Small intestine (tissue), 7 donors: ENCODE measurements at regions not wholly inside any gene's neighbourhood (a gene's known extent, or its start where the extent isn't known, plus 50 kb on each side); places are given as distances from the start of the nearest gene placed in this dataset.
"Not testable (repeated sequence)": the region's sequence is repeated elsewhere in the genome, so short reads cannot be mapped to it uniquely, and the experiment has no call there.

ENCODE experiments used
- DNase-seq, 2 donors: peaks; one replicate each; pipeline versions ENCODE4 v3.0.0 to v3.0.0-alpha.2; 2013
- FAIRE-seq: peaks from 2 replicates; lab custom pipeline; 2012; peaks lifted over from hg19 to GRCh38; lab: Jason Lieb, UNC
- H3K27ac ChIP-seq, 3 donors: one replicate each; pipeline ENCODE4 v1.5.1; 2013; ENCODE audit warnings: low read length in 2 of 3, mild to moderate bottlenecking in 2 of 3, control low read depth in 1 of 3, inconsistent platforms in 1 of 3, low read depth in 1 of 3, moderate library complexity in 1 of 3
- H3K27me3 ChIP-seq, 3 donors: one replicate each; pipeline ENCODE4 v1.6.1; 2013; ENCODE audit warnings: low read length in 3 of 3, inconsistent platforms in 1 of 3; ENCODE audit not compliant: control insufficient read depth in 3 of 3, insufficient read depth in 3 of 3
- H3K36me3 ChIP-seq, 3 donors: one replicate each; pipeline ENCODE4 v1.6.1; 2013; ENCODE audit warnings: low read length in 3 of 3, inconsistent platforms in 1 of 3, low read depth in 1 of 3, mild to moderate bottlenecking in 1 of 3, moderate library complexity in 1 of 3; ENCODE audit not compliant: control insufficient read depth in 3 of 3, insufficient read depth in 2 of 3
- H3K4me1 ChIP-seq, 3 donors: one replicate each; pipeline ENCODE4 v1.6.1; 2013; ENCODE audit warnings: low read length in 2 of 3, inconsistent platforms in 1 of 3, low read depth in 1 of 3, mild to moderate bottlenecking in 1 of 3, moderate library complexity in 1 of 3; ENCODE audit not compliant: control insufficient read depth in 3 of 3, insufficient read depth in 2 of 3
- H3K4me3 ChIP-seq, 3 donors: one replicate each; pipeline ENCODE4 v1.5.1; 2013; ENCODE audit warnings: low read length in 3 of 3, control low read depth in 1 of 3, inconsistent platforms in 1 of 3, low read depth in 1 of 3, mild to moderate bottlenecking in 1 of 3, moderate library complexity in 1 of 3
- H3K9me3 ChIP-seq, 2 donors: one replicate each; pipeline ENCODE4 v1.6.1; 2013; ENCODE audit warnings: low read depth in 1 of 2, low read length in 1 of 2; ENCODE audit not compliant: control insufficient read depth in 2 of 2, insufficient read depth in 1 of 2
- WGBS, 3 donors: extraction: QIAGEN DNeasy Blood & Tissue Kit; methylation state at CpG; one replicate each; pipeline ENCODE4 v1.1.7; 2013; 5-methylcytosine and 5-hydroxymethylcytosine counted together
- donor health status: healthy with polysubstance abuse.
- donor health status: control.
- donor health status: control.
- donor health status: Bipolar disorder and iron deficiency.
- donor health status: healthy.

GRCh38 chr16:80902306-80903110, 98.1 kb upstream of the CDYL2 start:
- FAIRE-seq (no peak), DNase-seq (peak in 1 of 2 donors; percentile 71)
- Histone ChIP-seq H3K36me3 (no peaks in the 10 kb centered on the region), H3K4me3 (no peak overlapping the region), H3K9me3 (no peaks in the 10 kb centered on the region), H3K27me3 (no peaks in the 10 kb centered on the region), H3K4me1 (no peaks in the 10 kb centered on the region), H3K27ac (no peak overlapping the region)
- 22 to 62% (median 46%) methylated on average over 15 of the region's 15 CpGs for WGBS, 3 donors

DNA sequence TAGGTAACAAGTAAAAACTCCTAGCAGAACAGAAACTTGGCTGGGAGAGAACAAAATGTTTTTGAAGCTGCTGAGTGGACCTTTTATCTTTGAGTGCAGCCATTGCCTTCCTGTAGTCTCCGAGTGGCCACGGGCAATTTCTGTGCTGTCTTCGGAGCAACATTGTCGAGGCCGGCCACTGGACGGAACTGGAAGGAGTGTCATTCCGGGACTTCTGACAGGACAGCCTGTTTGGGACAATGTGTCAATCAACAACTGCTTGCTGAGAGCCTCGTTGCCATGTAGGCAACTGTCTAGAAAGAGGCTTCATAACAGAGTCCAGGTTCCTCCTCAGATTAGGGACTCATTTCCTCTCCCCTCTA, 96.2 kb upstream of the CDYL2 start:
- Histone ChIP-seq H3K27me3 (no peaks in the 10 kb centered on the region), H3K27ac (peak overlapping the region in 1 of 3 donors; percentile 57), H3K9me3 (no peaks in the 10 kb centered on the region), H3K4me1 (no peaks in the 10 kb centered on the region), H3K4me3 (no peak overlapping the region), H3K36me3 (no peaks in the 10 kb centered on the region)
- DNase-seq (no peak), FAIRE-seq (no peak)
- WGBS, 3 donors, result 58 to 71% (median 68%) methylated on average over 8 of the region's 8 CpGs

DNA sequence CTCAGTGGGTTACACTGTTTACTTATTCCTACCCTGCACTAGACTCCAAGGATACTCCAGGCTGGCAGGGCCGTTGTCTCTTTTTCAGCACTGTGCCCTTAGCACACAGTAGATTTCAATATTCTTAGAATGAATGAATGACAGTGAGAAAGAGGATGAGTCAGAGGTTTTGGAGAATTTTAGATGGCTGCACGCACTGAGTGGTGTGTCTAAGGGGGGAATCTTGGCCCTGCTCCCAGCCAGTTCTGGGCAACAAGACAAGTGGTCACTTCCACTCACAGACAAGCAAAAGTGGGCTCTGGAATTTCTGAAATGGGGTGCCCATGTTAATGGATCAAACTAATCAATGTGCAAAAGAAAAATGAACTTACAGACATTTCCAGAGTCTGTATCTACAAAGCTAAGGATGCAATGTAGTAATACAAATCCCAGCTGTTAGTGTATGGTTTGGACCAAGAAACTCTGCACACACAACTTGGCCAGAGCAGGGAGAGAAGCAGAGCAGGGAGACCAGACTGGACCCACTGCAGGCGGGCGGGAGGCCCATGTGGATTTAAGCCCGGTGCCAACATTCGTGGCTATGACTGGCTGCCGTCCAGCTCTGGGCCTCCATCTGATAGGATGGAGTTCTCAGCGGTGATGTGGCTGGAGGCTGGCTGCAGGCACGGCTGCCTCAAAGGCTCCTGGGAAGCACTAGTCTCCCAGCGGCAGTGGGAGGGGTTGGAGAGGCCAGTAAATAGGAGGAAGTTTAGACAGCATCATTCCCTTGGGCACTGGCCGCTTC, 95.6 kb upstream of the CDYL2 start:
- FAIRE-seq (no peak), DNase-seq (peak in 1 of 2 donors; percentile 79)
- no peaks in the 10 kb centered on the region for H3K4me1 ChIP-seq
- H3K4me3 ChIP-seq, result no peak overlapping the region
- no peaks in the 10 kb centered on the region for H3K36me3 ChIP-seq
- peak overlapping the region in 1 of 3 donors; percentile 57 for H3K27ac ChIP-seq
- no peaks in the 10 kb centered on the region for H3K27me3 ChIP-seq
- no peaks in the 10 kb centered on the region for H3K9me3 ChIP-seq
- 18 to 34% (median 31%) methylated on average over 11 of the region's 11 CpGs for WGBS, 3 donors

DNA sequence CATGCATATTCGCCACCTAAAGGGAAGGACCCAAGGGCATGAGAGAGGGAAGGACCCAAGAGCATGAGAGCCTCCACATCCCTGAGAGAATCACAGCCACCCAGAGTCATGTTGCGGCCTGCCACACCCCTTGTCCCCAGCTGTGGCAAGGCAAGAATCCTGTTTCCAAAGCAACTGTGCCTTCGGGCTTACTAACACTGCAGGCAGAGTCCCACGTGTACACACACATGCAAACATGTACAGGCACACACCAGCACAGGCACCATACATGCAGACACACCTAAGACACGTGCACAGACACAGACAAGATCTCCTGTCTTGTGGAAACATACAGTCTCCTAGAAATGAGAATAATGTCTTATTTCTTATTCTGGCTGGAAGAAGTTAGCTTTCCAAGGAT, 92.4 kb upstream of the CDYL2 start:
- H3K27ac ChIP-seq, result no peak overlapping the region
- no peaks in the 10 kb centered on the region for H3K27me3 ChIP-seq
- no peak overlapping the region for H3K4me3 ChIP-seq
- no peaks in the 10 kb centered on the region for H3K9me3 ChIP-seq
- H3K4me1 ChIP-seq, result no peaks in the 10 kb centered on the region
- no peaks in the 10 kb centered on the region for H3K36me3 ChIP-seq
- WGBS, 3 donors, result 60 to 71% (median 64%) methylated on average over 5 of the region's 5 CpGs
- DNase-seq (no peak), FAIRE-seq (no peak)

DNA sequence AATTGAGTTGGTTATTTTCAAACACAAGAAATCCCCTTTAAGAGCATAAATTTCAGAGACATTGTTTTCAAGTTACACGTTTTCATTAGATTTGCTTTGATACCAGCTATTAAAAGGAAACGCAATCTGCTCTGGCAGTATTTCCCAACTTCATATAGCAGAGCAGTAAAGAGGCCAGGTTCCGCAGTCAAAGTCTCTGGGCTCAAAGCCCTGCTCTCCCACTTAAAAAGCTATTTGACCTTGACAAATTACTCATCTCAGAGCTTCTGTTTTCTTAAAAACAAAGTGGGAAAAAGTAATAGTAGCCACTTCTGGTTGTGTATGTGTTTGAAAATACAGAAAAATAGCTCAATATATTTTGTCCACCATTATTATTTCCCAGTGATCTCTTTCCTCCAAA, 89.7 kb upstream of the CDYL2 start:
- no peak overlapping the region for H3K4me3 ChIP-seq
- H3K4me1 ChIP-seq, result peaks cover 0 to 3% (median 0%) of the 10 kb centered on the region in 3 donors
- no peaks in the 10 kb centered on the region for H3K36me3 ChIP-seq
- 8 to 56% (median 46%) methylated on average over 3 of the region's 3 CpGs for WGBS, 3 donors
- no peak overlapping the region for H3K27ac ChIP-seq
- DNase-seq (peak in 1 of 2 donors; percentile 36), FAIRE-seq (no peak)
- H3K9me3 ChIP-seq, result no peaks in the 10 kb centered on the region
- no peaks in the 10 kb centered on the region for H3K27me3 ChIP-seq

DNA sequence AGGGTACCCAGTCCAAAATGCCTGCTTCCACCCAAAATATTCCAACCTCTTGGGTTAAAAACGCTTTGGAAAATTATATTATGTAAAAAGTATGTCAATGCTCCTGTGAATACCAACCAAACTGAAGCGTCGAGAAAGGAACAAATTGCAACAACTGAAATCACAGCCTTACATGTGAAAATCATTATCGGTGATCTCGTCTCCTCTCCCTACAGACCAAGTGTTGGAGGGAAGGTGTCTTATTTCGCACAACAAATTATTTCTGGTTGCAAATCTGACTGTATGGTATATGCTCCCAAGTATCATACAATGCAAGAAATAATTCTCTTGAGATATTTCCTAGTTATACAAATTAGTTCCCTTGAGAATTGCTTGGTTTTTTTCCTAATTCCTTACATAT, 89.3 kb upstream of the CDYL2 start:
- Histone ChIP-seq H3K27ac (no peak overlapping the region), H3K9me3 (no peaks in the 10 kb centered on the region), H3K4me1 (peaks cover 0 to 3% (median 0%) of the 10 kb centered on the region in 3 donors), H3K27me3 (no peaks in the 10 kb centered on the region), H3K36me3 (no peaks in the 10 kb centered on the region), H3K4me3 (no peak overlapping the region)
- DNase-seq (no peak), FAIRE-seq (no peak)
- WGBS, 3 donors, result 84 to 89% (median 87%) methylated on average over 6 of the region's 6 CpGs

DNA sequence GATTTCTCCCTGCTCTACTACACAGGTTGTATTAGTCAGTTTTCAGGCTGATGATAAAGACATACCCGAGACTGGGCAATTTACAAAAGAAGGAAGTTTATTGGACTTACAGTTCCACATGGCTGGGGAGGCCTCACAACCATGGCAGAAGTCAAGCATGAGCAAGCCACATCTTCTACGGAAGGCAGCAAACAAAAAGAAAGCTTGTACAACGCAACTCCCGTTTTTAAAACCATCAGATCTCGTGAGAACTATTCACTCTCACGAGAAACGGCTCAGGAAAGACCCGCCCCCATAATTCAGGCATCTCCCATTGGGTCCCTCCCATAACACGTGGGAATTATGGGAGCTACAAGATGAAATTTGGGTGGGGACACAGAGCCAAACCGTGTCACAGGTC, 88.0 kb upstream of the CDYL2 start:
- 84 to 87% (median 86%) methylated on average over 10 of the region's 10 CpGs for WGBS, 3 donors
- H3K9me3 ChIP-seq, H3K27ac ChIP-seq, H3K4me1 ChIP-seq, DNase-seq, FAIRE-seq, H3K27me3 ChIP-seq, H3K36me3 ChIP-seq, H3K4me3 ChIP-seq: not testable (repeated sequence)

DNA sequence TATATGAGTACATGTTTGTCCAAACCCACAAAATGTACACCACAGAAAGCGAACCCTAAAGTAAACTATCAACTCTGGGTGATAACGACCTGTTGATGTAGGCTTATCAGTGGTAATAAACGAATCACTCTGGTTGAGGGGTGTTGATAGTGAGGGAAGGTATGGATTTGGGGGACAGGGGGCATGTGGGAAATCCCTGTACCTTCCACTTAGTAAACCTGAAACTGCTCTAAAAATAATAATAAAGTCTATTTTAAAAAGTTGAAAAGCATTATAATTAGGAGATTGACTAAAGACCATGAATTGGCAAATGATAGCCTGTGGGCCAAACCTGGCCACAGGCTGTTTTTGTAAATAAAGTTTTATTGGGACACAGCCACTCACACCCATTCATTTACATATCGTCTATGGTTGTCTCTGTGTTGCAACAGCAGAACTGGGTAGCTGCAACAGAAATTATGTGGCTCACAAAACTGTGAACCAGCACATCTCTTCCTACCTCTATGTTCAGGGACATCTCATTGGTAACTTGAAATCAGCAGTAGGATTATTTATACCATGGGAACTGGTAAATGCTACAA, 85.5 kb upstream of the CDYL2 start:
- no peak for DNase-seq
- WGBS, 3 donors, result 31 to 62% (median 43%) methylated on average over 4 of the region's 4 CpGs
- H3K27me3 ChIP-seq, result no peaks in the 10 kb centered on the region
- H3K27ac ChIP-seq, result no peak overlapping the region
- FAIRE-seq, result no peak
- no peak overlapping the region for H3K4me3 ChIP-seq
- H3K36me3 ChIP-seq, result no peaks in the 10 kb centered on the region
- H3K4me1 ChIP-seq, result peaks cover 0 to 12% (median 3%) of the 10 kb centered on the region in 3 donors
- no peaks in the 10 kb centered on the region for H3K9me3 ChIP-seq
